ENCODE measurements at regions not wholly inside any gene's neighbourhood (a gene's known extent, or its start where the extent isn't known, plus 50 kb on each side); places are given as distances from the start of the nearest gene placed in this dataset. TPM values are rescaled to one million over a fixed set of nuclear protein-coding genes. Genes with fewer than 3 reads are reported as not detected.

Small RNA genes in the stretch of these regions (small RNA-seq; reads per million reads assigned to genes)
- not detected for gene LINC02110

All from thyroid gland (tissue), 1 donor.